ENCODE measurements at regions not wholly inside any gene's neighbourhood (a gene's known extent, or its start where the extent isn't known, plus 50 kb on each side); places are given as distances from the start of the nearest gene placed in this dataset.
A peak's percentile ranks its signal among the peaks of the same experiment; 100 is the strongest.

- no peak overlapping the region for H3K4me3 ChIP-seq (ENCODE audit: low read length)
- no peak for DNase-seq (ENCODE audit: low read depth, low spot score)
Observed at GRCh38 chr15:92224843-92225242, 168.8 kb upstream of the ST8SIA2 start.

GRCh38 chr15:92226020-92226612 is 167.6 kb upstream of the ST8SIA2 start:
- no peak overlapping the region for H3K4me3 ChIP-seq (ENCODE audit: low read length)
- no peak for DNase-seq (ENCODE audit: low read depth, low spot score)

- no peak overlapping the region for H3K4me3 ChIP-seq (ENCODE audit: low read length)
- no peak for DNase-seq (ENCODE audit: low read depth, low spot score)
Observed at GRCh38 chr15:92228830-92229229, 164.9 kb upstream of the ST8SIA2 start.

GRCh38 chr15:92231461-92231860 is 162.2 kb upstream of the ST8SIA2 start:
- no peak for DNase-seq (ENCODE audit: low read depth, low spot score)
- no peak overlapping the region for H3K4me3 ChIP-seq (ENCODE audit: low read length)

GRCh38 chr15:92232317-92232716 is 161.4 kb upstream of the ST8SIA2 start:
- DNase-seq (ENCODE audit: low read depth, low spot score), result no peak
- no peak overlapping the region for H3K4me3 ChIP-seq (ENCODE audit: low read length)

GRCh38 chr15:92232876-92233275 is 160.8 kb upstream of the ST8SIA2 start:
- no peak overlapping the region for H3K4me3 ChIP-seq (ENCODE audit: low read length)
- DNase-seq (ENCODE audit: low read depth, low spot score), result no peak

GRCh38 chr15:92243227-92243626 is 150.5 kb upstream of the ST8SIA2 start:
- DNase-seq (ENCODE audit: low read depth, low spot score), result peak; percentile 10
- no peak overlapping the region for H3K4me3 ChIP-seq (ENCODE audit: low read length)

- H3K4me3 ChIP-seq (ENCODE audit: low read length), result no peak overlapping the region
- no peak for DNase-seq (ENCODE audit: low read depth, low spot score)
Observed at GRCh38 chr15:92244703-92245102, 149.0 kb upstream of the ST8SIA2 start.

- DNase-seq (ENCODE audit: low read depth, low spot score), result no peak
- no peak overlapping the region for H3K4me3 ChIP-seq (ENCODE audit: low read length)
Observed at GRCh38 chr15:92247649-92248242, 145.9 kb upstream of the ST8SIA2 start.

- no peak overlapping the region for H3K4me3 ChIP-seq (ENCODE audit: low read length)
- no peak for DNase-seq (ENCODE audit: low read depth, low spot score)
Observed at GRCh38 chr15:92266796-92267685, 126.6 kb upstream of the ST8SIA2 start.

GRCh38 chr15:92268900-92269299 is 124.8 kb upstream of the ST8SIA2 start:
- DNase-seq (ENCODE audit: low read depth, low spot score), result no peak
- no peak overlapping the region for H3K4me3 ChIP-seq (ENCODE audit: low read length)

GRCh38 chr15:92271179-92271578 is 122.5 kb upstream of the ST8SIA2 start:
- H3K4me3 ChIP-seq (ENCODE audit: low read length), result no peak overlapping the region
- DNase-seq (ENCODE audit: low read depth, low spot score), result no peak

- no peak for DNase-seq (ENCODE audit: low read depth, low spot score)
- H3K4me3 ChIP-seq (ENCODE audit: low read length), result no peak overlapping the region
Observed at GRCh38 chr15:92272106-92272505, 121.6 kb upstream of the ST8SIA2 start.

GRCh38 chr15:92273286-92273685 is 120.4 kb upstream of the ST8SIA2 start:
- no peak for DNase-seq (ENCODE audit: low read depth, low spot score)
- no peak overlapping the region for H3K4me3 ChIP-seq (ENCODE audit: low read length)

GRCh38 chr15:92273723-92274122 is 120.0 kb upstream of the ST8SIA2 start:
- no peak for DNase-seq (ENCODE audit: low read depth, low spot score)
- H3K4me3 ChIP-seq (ENCODE audit: low read length), result no peak overlapping the region

GRCh38 chr15:92277776-92278175 is 115.9 kb upstream of the ST8SIA2 start:
- H3K4me3 ChIP-seq (ENCODE audit: low read length), result no peak overlapping the region
- DNase-seq (ENCODE audit: low read depth, low spot score), result peak; percentile 12

GRCh38 chr15:92283813-92284212 is 109.9 kb upstream of the ST8SIA2 start:
- no peak for DNase-seq (ENCODE audit: low read depth, low spot score)
- no peak overlapping the region for H3K4me3 ChIP-seq (ENCODE audit: low read length)

- no peak for DNase-seq (ENCODE audit: low read depth, low spot score)
- no peak overlapping the region for H3K4me3 ChIP-seq (ENCODE audit: low read length)
Observed at GRCh38 chr15:92288755-92289154, 104.9 kb upstream of the ST8SIA2 start.

GRCh38 chr15:92289733-92290132 is 103.9 kb upstream of the ST8SIA2 start:
- no peak for DNase-seq (ENCODE audit: low read depth, low spot score)
- H3K4me3 ChIP-seq (ENCODE audit: low read length), result no peak overlapping the region

GRCh38 chr15:92290359-92290992 is 103.2 kb upstream of the ST8SIA2 start:
- H3K4me3 ChIP-seq (ENCODE audit: low read length), result no peak overlapping the region
- DNase-seq (ENCODE audit: low read depth, low spot score), result no peak
